COR-L47 (cell line): ENCODE measurements at regions not wholly inside any gene's neighbourhood (a gene's known extent, or its start where the extent isn't known, plus 50 kb on each side); places are given as distances from the start of the nearest gene placed in this dataset.

Source experiments
- DNase-seq: peaks from one replicate; lab custom pipeline; 2025; lab: John Stamatoyannopoulos, UW

DNA sequence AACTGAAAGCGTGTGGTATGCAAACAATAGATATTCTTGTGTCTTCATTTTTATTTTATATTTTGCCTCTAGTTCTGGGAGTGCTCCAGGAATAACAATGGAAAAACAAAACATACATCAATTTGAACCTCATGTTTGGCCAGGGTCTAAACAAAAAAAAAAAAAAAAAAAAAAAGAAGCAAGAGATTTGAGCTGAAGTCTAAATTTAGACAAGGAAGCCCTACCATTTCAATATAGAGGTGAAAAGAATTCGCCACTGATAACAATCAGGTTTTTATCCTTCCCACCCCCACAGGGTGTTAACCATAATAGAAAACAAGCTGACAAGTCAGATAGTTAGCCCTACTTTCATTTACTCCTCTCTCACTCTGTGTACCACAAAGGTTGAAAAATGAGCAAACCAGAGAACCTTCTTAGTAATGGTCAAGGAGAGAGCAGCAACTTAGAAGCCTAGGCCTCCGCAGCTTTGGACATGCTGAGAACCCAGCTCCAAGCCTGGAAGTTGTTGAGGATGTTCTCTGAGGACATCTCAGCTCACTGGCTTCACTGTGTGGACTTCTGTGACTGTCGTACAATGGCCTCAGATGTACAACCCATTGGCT, 118.2 kb upstream of the HMHB1 start:
- no peak for DNase-seq

DNA sequence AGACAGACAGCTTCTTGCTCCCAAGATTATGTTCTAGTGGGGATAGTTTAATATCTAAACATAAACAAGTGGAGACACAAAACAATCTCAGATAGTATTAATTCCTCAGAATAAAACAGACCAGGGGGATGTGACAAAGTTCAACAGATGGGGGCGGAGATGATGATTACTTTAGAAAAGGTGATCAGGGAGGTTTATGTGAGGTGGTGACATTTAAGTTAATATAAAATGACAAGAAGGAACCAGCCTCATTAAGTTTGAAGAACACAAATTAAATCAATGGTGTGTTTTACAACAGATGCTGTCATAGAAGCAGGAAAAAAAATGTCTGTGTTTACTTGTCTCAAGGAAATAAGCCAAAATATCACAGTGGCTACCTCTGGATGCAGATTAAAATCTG, 119.6 kb upstream of the HMHB1 start:
- DNase-seq: no peak

DNA sequence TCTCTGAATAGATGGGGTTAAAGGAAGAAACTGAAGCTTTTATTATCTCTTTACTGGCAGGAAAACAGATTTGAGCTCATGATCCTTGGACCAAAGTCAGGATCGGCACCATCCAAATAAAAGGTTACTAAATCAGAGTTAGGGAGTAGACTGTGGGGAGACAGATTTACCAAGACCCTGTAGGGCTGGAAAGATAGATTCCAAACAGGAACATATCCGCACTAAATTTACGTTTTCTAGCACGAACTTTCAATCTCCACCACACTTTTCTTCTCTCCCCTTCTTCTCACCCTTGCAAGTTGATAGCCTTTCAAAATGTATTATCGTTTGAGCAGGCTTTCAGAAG, 120.0 kb upstream of the HMHB1 start:
- DNase-seq: no peak

DNA sequence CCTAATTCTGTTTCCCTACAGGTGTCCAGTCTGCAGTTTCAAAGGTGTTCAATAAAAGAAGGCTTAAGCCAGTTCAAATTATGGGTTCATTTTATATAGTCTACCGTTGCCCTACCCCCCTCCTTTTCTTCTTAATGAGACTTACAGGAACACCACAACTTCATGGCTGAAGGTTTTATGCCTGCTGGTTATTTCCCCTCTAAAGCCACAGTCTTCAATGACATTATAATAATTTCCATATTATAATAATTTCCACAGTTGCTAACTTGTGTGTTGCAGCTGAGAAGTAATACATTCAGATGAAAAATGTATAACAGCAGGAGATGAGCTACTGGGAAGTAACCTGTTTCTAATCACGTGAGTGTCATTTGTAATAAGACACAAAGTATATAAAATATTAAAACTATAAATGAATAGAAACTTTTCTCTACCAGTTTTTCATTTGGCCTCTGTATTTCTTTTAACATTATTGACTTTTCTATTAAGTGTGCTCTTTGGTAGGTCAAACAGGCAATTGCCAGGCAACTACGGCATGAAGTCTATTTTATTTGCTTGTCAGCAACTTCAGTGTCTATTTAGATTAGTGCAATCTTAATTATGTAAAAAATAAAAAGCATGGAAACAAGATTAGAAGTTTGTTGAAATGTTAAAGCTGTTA, 120.5 kb upstream of the HMHB1 start:
- no peak for DNase-seq

DNA sequence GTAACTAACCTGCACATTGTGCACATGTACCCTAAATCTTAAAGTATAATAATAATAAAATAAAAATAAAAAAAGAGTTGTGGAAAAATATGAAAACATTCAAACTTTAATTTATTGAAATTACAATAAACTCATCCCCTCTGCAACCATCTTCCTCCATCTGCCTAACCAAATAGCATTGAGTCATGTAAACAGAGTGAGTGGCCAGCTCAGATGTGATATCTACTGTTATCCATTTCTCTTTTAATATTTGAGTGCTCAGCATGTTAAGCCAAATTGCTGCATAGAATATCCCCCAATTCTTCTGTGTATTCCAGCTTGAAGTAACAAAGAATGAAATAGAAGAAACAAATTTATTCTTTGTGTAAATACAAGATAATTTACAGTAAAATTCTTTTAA, 124.4 kb upstream of the HMHB1 start:
- no peak for DNase-seq

DNA sequence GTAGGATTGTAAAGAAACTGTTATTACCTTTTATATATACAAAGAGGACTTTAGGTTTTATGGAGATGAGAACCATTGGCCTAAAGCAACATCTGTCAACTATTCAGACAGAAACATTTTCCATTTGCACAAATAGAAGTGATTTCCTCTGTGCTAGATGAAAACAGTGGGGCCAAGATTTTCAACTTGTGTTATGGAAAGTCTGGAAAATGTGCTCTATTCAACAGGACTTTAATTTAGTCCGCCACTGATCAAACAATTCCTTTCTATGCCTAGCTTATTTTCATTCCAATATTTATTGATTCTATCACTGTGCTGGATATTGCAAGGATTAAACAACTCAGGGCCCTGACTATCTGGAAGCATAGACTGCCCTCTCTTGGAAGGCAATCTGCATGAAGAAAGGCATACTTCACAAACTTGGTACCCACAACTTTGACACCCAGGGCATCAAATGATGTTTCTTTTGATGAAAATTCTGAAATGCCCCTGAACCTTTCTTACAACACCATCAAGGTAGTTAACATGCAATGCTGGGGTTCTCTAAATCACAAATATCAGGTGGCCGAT, 126.6 kb upstream of the HMHB1 start:
- DNase-seq: no peak

DNA sequence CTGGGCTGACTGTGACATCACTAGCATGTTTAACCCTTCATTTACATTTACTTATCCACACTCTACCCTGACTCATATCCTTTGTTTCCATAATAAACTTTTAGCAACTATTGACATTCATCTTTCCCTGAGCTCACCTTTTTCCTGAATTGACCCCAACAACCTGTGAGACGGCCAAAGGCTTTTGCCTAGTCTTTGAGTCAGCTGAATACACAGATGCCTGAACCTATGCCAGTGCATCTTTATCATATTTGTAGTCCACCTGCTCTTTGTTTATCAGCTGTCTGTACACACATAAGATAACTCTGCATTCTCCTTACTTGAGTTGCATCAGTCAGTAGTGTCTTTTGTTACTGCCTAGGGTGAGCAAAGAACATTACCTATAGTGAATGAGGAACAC, 128.5 kb upstream of the HMHB1 start:
- no peak for DNase-seq

DNA sequence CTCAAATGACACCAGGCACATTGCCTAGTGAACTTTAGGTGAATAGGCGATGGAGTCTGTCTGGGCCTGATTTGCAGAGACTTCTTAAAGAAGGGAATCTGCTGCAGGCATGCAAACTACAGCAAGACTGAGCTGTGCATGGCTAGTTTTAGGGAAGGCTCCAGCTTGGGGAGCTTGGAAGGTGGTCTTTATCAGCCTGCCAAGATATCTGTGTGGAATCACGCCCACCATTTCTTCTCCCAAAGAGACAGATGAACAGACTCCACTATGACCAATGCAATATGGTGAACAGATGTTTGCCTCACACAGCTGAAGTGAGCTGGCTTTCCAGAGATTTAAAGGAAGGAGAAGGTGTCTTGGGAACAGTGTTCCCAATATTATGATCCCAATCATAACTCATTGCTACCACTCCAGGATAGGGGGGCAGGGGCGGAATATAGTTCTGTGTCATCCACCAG, 129.0 kb upstream of the HMHB1 start:
- no peak for DNase-seq

DNA sequence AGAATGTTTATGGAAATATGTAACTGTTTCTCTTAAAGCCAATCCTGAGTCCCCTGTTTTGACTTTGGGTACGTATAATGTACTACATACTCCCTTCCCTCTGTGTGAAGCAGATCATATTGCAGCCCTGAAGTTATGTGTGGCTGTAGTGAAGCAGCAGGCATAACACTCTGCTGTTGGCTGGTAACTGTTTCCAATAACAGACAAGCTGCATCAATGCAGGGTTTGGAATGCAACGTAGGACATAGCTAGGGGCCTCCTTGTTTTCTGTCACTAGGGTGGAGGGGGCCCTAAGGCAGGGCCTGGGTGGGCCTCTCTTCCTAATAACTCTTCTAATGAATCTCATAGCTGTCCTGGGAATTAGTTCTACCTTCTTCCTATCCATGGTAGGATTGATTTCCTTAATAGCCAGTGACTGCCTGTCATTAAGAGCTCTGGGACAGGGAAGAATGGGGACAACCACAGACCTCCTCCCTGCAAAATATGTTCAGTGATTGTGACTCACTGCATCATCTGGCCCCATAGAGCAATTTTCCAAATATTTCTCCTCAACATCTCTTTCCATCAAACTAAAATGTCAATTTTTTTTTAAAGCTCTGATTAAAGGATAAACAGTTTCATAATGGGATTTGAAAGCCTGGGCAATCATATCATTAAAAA, 129.6 kb upstream of the HMHB1 start:
- DNase-seq: no peak

DNA sequence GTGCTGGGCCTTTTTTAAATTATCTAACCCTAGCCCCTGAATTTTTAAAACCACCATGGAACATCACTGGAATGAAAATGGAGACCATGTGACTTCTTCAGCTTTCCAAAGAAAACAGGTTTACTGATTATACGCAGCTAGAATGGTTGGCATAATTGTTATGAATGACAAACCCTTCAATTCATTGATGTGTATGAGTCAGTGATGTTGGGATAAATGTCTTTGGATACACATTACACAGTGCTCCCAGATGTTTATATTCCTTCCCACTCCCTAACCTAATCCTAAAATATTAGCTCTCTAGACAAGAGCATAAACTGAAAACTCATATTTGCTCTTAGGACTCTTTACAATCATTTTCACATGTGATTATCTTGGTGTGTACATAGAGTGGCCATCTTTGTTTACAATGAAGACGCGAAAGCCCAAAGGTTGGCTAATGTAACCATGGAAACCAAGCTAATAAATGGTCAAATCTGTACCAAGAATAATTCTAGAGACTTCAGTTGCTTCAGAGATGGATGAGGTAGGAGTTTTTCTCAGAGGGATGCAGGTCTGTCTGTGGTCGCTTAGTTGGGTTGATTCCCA, 131.2 kb upstream of the HMHB1 start:
- DNase-seq: no peak

DNA sequence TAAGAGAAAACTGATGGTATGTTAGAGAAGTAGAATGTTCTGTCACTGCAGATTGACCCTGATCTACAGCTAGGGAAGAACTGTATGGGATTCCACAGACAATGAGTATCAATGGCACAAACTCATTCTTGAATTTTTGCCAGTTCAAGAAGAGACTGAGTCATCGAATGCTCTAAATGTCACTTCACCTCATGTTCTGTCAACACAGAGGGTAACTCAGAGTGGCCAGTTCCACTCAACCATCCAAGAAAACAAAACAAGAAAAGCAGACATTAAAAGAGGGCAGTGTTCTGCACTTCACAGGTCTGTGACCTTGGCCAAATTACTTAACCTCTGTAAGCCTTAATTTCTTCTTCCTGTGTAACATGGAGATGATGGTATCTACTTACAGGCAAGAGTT, 132.2 kb upstream of the HMHB1 start:
- no peak for DNase-seq

DNA sequence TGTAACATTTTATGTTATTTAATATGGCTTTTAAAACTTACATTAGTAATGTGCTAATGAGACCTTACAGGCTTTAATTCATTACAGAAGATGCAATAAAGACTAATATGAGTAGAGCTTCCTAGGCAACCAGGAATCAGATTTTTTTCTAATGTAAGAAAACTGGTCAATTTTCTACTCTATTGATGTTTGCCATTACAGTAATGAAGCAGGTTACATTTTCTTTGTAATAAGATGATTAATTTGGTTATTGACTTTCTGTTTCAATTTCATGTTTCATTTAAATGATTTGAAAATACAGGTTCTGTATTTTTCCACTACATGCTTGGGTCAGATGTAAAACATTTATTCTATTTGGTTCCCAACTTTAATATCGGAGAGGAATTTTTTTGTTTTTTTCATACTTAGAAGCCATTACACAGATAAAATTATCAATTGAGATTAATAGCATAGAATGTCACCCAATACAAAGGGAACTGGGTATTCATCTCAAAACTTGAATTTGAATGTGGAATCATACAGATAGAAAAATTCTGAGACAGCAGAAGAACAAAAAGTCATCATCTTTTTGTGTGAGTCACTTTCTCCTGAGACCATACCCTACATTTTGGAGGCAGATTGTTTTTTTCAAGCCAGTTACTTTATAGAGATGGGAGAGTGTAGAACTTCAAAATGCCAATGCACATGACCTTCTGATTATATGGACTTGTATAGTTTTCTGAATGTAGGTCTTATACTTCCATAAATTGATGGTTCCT, 133.6 kb upstream of the HMHB1 start:
- no peak for DNase-seq

DNA sequence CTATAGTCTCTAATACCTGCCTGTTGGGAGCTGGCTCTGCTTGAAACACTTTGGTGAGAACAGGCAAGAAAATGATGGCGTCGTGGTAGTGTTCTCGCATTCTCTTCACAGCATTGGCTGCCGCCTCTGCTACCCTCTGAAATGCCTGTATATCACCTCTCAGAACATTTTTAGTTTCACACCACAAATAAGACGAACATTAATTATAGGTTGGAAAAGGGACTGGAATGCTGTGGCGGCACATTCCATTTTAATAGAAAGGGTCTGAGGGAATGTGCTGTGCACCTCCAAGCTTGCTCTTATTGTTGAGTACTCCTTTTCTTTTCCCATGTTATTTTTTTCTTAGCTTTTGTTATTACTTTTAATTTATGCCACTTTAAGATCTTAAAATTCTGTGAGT, 134.6 kb upstream of the HMHB1 start:
- no peak for DNase-seq

DNA sequence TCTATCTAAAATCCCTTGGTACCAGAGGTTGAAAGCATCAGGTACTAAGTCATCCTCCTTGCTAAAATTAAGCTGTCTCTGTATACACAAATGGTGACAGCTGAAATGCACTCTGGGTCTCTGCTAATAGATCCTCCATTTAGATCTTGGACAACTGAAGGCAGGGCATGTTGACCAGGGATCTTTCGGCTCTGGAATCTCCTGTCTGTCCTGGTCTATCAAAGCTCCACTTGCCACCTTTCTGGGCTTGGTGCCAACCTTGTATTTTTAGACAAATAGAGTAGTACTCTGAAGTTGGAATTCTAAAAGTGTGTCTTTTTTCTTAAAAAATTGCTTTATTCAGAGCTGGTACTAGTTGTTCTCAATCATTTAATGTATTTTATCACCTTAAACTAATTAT, 135.2 kb upstream of the HMHB1 start:
- DNase-seq: no peak

DNA sequence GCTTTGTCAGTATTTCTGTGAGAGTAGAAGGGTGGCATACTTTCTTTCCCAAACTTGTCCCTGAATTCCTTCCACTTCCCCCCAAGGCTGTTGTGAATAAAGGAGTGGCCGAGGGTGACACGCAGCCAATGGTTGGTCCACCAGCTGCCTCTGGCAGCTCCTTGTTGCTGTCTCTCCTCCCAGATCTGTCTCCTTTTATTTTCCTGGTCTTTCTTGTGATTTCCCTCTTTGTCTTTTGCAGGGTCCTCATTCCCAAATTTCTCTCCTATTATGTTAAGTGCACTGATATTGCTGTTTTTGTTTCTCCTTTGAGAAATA, 137.5 kb upstream of the HMHB1 start:
- no peak for DNase-seq

DNA sequence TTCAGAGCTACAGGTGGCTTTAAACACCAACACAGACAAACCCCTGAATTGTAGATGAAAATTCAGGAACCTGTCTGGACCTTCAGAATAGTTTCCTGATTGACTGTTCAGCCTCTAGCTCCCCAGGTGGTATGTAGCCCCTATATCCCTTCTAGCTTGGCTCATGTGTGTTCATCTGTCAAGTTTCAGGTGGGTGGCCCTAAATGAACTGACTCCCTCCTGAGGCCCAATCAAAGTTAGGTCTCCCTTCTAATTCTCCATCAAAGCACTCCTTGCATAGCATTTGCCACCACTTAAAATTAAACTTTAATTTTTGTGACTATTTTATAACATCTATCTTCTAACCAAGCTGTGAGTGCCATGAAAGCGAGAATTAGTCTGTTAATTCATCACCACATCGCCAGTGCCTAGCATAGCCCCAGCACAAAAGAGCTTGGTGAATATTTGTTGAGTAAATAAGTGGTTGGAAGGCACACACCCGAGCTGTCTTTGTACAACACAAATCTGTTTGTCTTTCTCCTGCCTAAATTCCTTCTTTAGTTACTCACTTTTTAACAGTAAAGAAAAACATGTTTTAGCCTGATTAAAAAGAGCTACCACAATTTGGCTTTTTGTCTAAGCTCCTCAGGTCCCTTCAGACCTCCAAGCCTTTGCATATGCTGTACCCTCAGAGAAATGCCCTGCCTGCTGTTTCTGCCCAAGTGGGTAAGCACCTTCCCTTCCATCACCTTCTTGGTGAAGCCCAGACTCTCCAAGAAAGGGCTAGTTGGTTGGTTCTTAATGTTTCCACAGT, 138.1 kb upstream of the HMHB1 start:
- no peak for DNase-seq

DNA sequence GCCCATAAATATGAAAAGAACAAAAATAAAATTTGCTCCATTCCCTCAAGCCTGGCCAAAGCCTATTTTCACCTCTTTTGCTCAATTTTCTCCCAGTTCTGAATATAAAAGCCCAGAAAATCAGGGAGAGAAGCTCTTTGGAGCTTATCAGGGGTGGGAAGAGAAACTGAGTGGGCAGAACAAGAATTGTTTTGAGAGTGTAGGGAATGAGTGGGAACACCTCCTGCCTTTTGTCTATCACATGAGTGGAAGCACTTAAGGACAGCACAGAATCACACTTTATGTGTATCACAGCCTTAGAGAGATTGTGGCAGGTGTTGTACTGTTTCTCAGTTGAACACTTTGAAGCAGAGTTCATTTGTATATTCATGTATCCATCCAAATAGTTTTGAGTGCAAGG, 139.2 kb upstream of the HMHB1 start:
- DNase-seq: no peak

DNA sequence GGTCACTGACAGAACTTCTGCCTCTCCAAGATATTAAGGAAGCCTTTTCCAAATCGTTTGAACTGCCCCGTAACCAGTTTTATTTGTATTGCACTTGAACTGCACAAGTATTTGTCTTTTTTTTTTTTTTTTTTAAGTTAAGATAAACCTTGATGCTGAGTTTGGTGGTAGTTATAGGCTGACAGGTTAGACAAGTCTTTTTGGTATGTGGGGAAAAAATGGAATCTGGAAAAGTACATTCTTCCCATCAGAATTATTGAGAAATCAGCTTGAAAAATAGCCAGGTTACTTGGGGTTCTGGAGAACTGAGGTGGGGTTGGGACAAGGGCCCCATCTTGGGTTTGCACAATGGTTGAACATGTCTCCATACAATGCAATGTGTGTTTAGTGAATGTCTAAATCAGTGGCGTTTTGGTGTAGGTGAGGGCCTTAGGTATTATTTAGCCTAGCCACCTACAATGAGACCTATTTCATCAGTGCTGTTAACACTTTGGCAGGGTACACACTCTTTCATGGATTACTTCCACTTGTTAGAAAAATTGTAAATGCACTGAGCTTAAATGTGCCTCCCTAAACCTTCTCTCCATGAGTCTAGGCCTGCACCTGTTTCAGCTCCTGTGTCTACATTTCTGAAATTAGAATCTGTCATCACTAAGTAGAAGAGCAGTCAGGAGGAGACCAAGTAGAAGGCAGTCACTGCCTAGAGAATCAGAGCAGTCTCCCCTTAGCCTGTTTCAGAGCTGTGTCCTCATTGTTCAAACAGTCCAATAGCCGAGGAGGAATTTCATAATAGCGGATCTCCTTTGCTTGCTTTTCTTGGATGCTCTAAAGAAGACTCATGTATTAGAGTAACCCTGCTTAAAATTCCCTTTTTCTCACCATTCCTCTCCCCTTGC, 140.0 kb upstream of the HMHB1 start:
- no peak for DNase-seq

DNA sequence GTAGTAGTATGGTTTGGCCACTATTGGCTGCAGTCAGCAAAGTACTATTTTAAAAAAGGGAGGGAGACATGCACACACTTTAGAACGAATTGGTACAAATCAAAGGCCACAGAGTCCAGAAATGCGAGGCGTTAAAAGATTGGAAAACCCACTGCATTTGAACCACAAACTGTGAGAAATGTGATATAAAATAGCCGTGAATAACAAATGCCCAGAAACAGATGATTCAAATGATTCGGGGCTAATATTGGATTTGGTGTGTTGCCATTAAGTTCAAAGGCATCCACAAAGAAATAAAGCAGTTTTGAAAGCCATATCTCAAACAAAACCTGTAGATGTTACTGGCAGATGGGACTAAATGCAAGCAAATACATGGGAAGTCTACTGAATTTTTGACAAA, 140.9 kb upstream of the HMHB1 start:
- no peak for DNase-seq

DNA sequence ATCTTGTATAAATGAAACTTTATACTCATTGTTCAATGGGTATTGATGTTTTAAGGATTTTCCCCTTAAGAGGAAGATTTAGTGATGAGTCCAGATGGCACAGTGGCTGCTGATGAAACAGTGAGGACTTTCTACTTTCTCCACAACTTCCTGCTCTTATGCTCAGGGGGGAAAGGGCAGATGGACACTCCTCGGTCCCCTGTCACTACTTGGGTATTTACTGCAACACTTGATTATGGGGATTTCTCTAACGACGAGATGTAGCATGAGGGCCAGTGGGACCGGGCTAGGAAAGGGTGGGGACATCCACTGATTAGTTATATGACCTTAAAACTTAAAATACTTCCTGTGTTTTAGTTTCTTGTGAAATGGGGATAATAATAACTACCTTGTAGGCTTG, 146.1 kb upstream of the HMHB1 start:
- DNase-seq: no peak

DNA sequence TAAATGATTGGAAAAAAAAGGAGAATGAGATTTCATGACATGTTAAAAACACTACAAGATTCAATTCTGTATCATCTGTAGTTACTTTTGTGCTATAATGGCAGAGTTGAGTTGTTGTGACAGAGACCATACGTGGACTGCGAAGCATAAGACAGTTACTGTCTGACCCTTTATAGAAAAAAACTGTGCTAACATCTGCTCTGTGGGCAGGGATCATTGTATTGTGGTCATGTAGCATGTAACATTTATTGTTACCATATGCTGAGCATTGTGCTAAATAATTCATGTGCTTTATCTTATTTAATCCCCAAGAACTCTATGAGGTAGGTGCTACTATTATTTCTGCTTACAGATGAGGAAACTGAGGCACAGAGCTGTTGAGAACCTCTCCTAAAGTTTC, 147.3 kb upstream of the HMHB1 start:
- no peak for DNase-seq
